Dermis blood vessel endothelial cell (primary cell): ENCODE measurements at regions not wholly inside any gene's neighbourhood (a gene's known extent, or its start where the extent isn't known, plus 50 kb on each side); places are given as distances from the start of the nearest gene placed in this dataset.
A peak's percentile ranks its signal among the peaks of the same experiment; 100 is the strongest.
"Not testable (repeated sequence)": the region's sequence is repeated elsewhere in the genome, so short reads cannot be mapped to it uniquely, and the experiment has no call there.

Experiments
- DNase-seq: peaks from one replicate; pipeline ENCODE4 v3.0.0; 2010

GRCh38 chr4:184907810-184908209 is 82.0 kb upstream of the ACSL1 start:
- no peak for DNase-seq

- DNase-seq: peak; percentile 19
Observed at GRCh38 chr4:184911310-184911709, 85.5 kb upstream of the ACSL1 start.

- no peak for DNase-seq
Observed at GRCh38 chr4:184913356-184914143, 87.8 kb upstream of the ACSL1 start.

GRCh38 chr4:184918799-184919198 is 93.0 kb upstream of the ACSL1 start:
- not testable (repeated sequence) for DNase-seq

- no peak for DNase-seq
Observed at GRCh38 chr4:184921456-184921855, 95.7 kb upstream of the ACSL1 start.

GRCh38 chr4:184922301-184922700 is 96.0 kb upstream of the HELT start:
- DNase-seq: no peak

- no peak for DNase-seq
Observed at GRCh38 chr4:184924516-184924915, 93.8 kb upstream of the HELT start.

- no peak for DNase-seq
Observed at GRCh38 chr4:184929476-184929875, 88.8 kb upstream of the HELT start.

GRCh38 chr4:184930026-184930425 is 88.3 kb upstream of the HELT start:
- DNase-seq: no peak

GRCh38 chr4:184932343-184932742 is 85.9 kb upstream of the HELT start:
- DNase-seq: no peak

- DNase-seq: no peak
Observed at GRCh38 chr4:184933311-184933710, 85.0 kb upstream of the HELT start.

GRCh38 chr4:184934184-184934583 is 84.1 kb upstream of the HELT start:
- no peak for DNase-seq

- DNase-seq: no peak
Observed at GRCh38 chr4:184934961-184935360, 83.3 kb upstream of the HELT start.

GRCh38 chr4:184936071-184936470 is 82.2 kb upstream of the HELT start:
- no peak for DNase-seq

- no peak for DNase-seq
Observed at GRCh38 chr4:184937030-184937710, 81.1 kb upstream of the HELT start.

GRCh38 chr4:184937745-184938144 is 80.5 kb upstream of the HELT start:
- DNase-seq: no peak

- no peak for DNase-seq
Observed at GRCh38 chr4:184938871-184939270, 79.4 kb upstream of the HELT start.

- no peak for DNase-seq
Observed at GRCh38 chr4:184939978-184940377, 78.3 kb upstream of the HELT start.

GRCh38 chr4:184940500-184940899 is 77.8 kb upstream of the HELT start:
- DNase-seq: no peak

- no peak for DNase-seq
Observed at GRCh38 chr4:184941671-184942418, 76.4 kb upstream of the HELT start.

GRCh38 chr4:184942444-184943425 is 75.6 kb upstream of the HELT start:
- no peak for DNase-seq

GRCh38 chr4:184949020-184949419 is 69.3 kb upstream of the HELT start:
- DNase-seq: no peak
